Spleen (tissue), 7 donors: ENCODE measurements at regions not wholly inside any gene's neighbourhood (a gene's known extent, or its start where the extent isn't known, plus 50 kb on each side); places are given as distances from the start of the nearest gene placed in this dataset.

Source experiments
- CTCF ChIP-seq, 11 experiments: fragments of 200-600 bp in 7 of 11; fragments of 450-650 bp in 4 of 11; sonication (generic) in 4 of 11; IDR thresholded peaks in 8 of 11; conservative IDR thresholded peaks in 3 of 11; 1 replicate in 7 of 11; 2 replicates in 4 of 11; pipeline versions ENCODE4 v1.4.0 to v1.8.0; 2016 to 2021; ENCODE audit warnings: antibody characterized with exemption in 11 of 11, inconsistent platforms in 4 of 11, mild to moderate bottlenecking in 1 of 11
- POLR2A ChIP-seq, 3 donors: fragments of 450-650 bp; IDR thresholded peaks; one replicate each; pipeline ENCODE4 v1.5.1; 2017; ENCODE audit warnings: antibody characterized with exemption in 3 of 3, mild to moderate bottlenecking in 1 of 3
- POLR2AphosphoS5 ChIP-seq, 3 donors: sonication (generic); formaldehyde crosslinking; IDR thresholded peaks; one replicate each; pipeline ENCODE4 v1.5.1; 2017; ENCODE audit warnings: antibody characterized with exemption in 3 of 3
- donor health status: DM: no; HTN: no; CAD: no; lungs with moderate emphysema.
- donor health status: DM: no; HTN: no; CAD: no.
- donor health status: DM: no; HTN: no; CAD: no.

DNA sequence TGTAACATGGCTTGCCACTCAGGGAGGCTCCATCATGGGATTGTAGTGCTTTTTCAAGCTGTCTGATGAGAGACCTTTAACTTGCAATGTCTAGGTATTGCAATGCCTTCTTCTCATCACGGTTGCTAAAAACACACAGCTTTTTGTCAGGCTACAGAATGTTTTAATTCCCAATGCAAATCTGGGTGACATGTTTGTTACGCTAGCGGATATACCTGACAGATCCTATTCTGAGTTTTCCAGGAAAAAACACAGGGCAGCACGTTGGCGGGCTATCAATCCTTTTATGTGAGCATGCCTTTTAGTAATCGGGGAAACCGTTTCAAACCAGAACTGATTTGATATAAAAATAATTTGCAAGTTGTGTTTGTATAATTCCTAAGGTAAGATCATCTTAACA is 577.2 kb upstream of the MAP3K7 start:
- TF ChIP-seq CTCF (IDR thresholded peaks at IDR 0.05 in 8 of 11, conservative IDR thresholded peaks at IDR 0.05 in 3 of 11) (no peak), POLR2AphosphoS5 (IDR thresholded peaks at IDR 0.05) (no peak), POLR2A (IDR thresholded peaks at IDR 0.05) (no peak)
